Upper lobe of left lung (tissue), 6 donors: ENCODE measurements at regions not wholly inside any gene's neighbourhood (a gene's known extent, or its start where the extent isn't known, plus 50 kb on each side); places are given as distances from the start of the nearest gene placed in this dataset.
"Not testable (repeated sequence)": the region's sequence is repeated elsewhere in the genome, so short reads cannot be mapped to it uniquely, and the experiment has no call there.

Source experiments
- ATAC-seq, 2 donors: fragments of 200-7000 bp; cut with Tn5 transposase; one replicate each; pipeline ENCODE4 v1.9.1; 2022; ENCODE audit warnings: mild to moderate bottlenecking in 2 of 2, moderate library complexity in 2 of 2; ENCODE audit not compliant: low FRiP score in 2 of 2
- DNase-seq, 2 donors: peaks; one replicate each; pipeline ENCODE4 v3.0.0-alpha.2; 2019 to 2020
- H3K27ac ChIP-seq, 4 donors: fragments of 200-600 bp; sonication (generic); one replicate each; pipeline ENCODE4 v1.5.1; 2016 to 2019
- H3K27me3 ChIP-seq, 4 donors: fragments of 200-600 bp; sonication (generic); one replicate each; pipeline ENCODE4 v1.5.1; 2017 to 2019
- H3K36me3 ChIP-seq, 4 donors: fragments of 200-600 bp; sonication (generic); one replicate each; pipeline ENCODE4 v1.5.1; 2016 to 2019
- H3K4me1 ChIP-seq, 4 donors: fragments of 200-600 bp; sonication (generic); one replicate each; pipeline ENCODE4 v1.5.1; 2018 to 2019
- H3K4me3 ChIP-seq, 4 donors: fragments of 200-600 bp; sonication (generic); one replicate each; pipeline ENCODE4 v1.5.1; 2017 to 2019; ENCODE audit warnings: mild to moderate bottlenecking in 2 of 4, moderate library complexity in 1 of 4
- H3K9me3 ChIP-seq, 4 donors: fragments of 200-600 bp; sonication (generic); one replicate each; pipeline ENCODE4 v1.5.1; 2018 to 2019
- EP300 ChIP-seq, 4 donors: sonication (generic); formaldehyde crosslinking; IDR thresholded peaks; one replicate each; pipeline ENCODE4 v1.5.1; 2017; ENCODE audit warnings: antibody characterized with exemption in 4 of 4, control low read depth in 2 of 4
- POLR2A ChIP-seq, 4 donors: fragments of 450-650 bp; IDR thresholded peaks; one replicate each; pipeline ENCODE4 v1.5.1; 2016 to 2017; ENCODE audit warnings: antibody characterized with exemption in 4 of 4, mild to moderate bottlenecking in 2 of 4
- POLR2AphosphoS5 ChIP-seq, 2 donors: sonication (generic); formaldehyde crosslinking; IDR thresholded peaks; one replicate each; pipeline ENCODE4 v1.5.1; 2017; ENCODE audit warnings: antibody characterized with exemption in 2 of 2
- WGBS, 2 donors: methylation state at CpG; one replicate each; pipeline ENCODE4 v1.1.5; 2017 to 2018; 5-methylcytosine and 5-hydroxymethylcytosine counted together
- TF ChIP-seq, protein P1 (sequence below), 6 experiments: fragments of 450-650 bp in 4 of 6; fragments of 200-600 bp in 2 of 6; sonication (generic) in 2 of 6; IDR thresholded peaks; one replicate each; pipeline ENCODE4 v1.5.1; 2016 to 2019; ENCODE audit warnings: antibody characterized with exemption in 6 of 6
- donor health status: DM: no; HTN: no; CAD: no; lungs with moderate emphysema.
- donor health status: DM: no; HTN: yes; CAD: no; lungs with severe emphysema.

DNA sequence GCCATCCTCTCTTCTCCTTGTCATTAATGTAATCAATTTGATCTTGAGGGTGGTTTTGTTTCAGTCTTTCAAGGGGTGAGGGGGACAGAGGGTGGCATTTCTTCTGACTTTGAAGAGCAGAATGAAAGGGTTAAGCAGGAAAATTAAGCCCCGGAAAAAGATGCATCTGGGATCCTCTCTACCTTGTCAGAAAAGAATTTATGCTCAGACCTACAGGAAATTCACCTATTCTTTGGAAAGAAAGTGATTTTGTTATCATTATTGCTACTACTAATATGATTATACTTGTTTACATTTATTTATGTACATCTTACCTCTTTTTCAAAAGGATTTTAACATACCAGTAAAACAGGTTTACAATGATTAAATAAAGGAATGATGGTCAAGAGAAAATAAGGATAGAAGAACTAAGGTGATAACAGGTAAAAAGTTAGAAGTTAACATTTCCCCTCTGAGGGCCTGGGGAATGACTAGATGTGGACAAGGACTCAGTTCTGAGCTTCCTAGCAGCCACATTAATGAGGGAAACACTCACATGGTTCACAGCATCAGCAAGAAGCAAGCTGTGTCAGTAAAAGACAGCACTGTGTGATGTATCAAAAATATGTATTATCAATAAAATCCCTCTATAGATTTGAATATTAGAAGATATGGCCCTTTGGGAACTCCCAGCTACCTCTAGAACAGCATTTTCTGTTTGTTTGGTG lies 151.4 kb downstream of the MYCN start:
- no peak for ATAC-seq
- WGBS, 2 donors: 50 to 53% methylated on average over 1 of the region's 1 CpG

DNA sequence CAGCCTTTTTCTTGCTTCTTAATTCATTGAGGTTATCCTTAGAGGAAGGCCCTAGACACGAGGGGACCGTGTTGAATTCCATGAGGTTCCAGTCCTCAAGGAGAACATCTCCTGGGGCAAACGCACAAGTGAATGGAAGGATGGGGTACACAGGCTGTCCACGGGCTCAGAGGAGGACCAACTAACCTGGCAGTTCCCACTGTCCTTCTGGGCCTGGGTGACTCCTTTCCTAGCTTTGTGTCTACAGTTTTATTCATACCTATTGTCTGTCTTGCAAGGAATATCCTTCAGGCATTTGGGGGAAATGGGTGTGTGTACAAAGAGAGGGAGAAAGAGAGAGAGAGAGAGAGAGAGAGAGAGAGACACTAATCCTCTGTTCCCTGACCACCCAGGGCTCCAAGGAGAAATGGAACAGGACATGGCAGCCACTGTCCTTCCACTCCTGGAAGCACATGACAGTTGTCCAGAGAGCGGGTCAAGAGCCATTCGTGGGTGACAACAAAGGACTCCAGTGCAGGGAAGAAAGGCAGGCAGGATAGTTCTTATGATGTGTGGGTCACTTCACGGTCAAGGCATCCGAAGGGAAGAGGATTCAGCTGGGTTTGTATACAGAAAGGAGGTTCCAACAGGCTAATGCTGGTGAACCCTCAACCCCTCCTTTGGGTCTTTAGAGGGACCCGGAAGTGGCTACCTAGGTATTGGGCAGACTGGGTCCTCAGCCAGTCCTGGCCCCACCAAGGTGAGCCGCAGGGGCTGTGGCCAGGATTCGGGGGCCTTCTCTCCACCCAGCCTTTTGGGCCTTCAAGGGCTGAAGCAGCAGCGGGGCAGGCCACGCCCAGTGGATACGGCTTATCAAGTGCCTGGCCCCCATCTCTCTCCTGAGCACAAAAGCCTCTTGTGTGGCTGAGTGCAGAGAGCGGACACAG lies 150.6 kb downstream of the MYCN start:
- TF ChIP-seq, protein P1, sequence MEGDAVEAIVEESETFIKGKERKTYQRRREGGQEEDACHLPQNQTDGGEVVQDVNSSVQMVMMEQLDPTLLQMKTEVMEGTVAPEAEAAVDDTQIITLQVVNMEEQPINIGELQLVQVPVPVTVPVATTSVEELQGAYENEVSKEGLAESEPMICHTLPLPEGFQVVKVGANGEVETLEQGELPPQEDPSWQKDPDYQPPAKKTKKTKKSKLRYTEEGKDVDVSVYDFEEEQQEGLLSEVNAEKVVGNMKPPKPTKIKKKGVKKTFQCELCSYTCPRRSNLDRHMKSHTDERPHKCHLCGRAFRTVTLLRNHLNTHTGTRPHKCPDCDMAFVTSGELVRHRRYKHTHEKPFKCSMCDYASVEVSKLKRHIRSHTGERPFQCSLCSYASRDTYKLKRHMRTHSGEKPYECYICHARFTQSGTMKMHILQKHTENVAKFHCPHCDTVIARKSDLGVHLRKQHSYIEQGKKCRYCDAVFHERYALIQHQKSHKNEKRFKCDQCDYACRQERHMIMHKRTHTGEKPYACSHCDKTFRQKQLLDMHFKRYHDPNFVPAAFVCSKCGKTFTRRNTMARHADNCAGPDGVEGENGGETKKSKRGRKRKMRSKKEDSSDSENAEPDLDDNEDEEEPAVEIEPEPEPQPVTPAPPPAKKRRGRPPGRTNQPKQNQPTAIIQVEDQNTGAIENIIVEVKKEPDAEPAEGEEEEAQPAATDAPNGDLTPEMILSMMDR (IDR thresholded peaks at IDR 0.05): no peak
- no peak for TF ChIP-seq POLR2AphosphoS5 (IDR thresholded peaks at IDR 0.05)
- TF ChIP-seq EP300 (IDR thresholded peaks at IDR 0.05): no peak
- no peak for TF ChIP-seq POLR2A (IDR thresholded peaks at IDR 0.05)
- WGBS, 2 donors: 84 to 88% methylated on average over 12 to 14 of the region's 15 CpGs
- H3K27ac ChIP-seq: no peak overlapping the region

More for the DNA sequence above, 151.4 kb downstream of the MYCN start:
- no peak for DNase-seq
- Histone ChIP-seq H3K4me1 (no peaks in the 10 kb centered on the region), H3K27ac (no peak overlapping the region), H3K36me3 (no peaks in the 10 kb centered on the region), H3K4me3 (no peak overlapping the region), H3K27me3 (no peaks in the 10 kb centered on the region), H3K9me3 (no peaks in the 10 kb centered on the region)
- TF ChIP-seq, protein P1 (IDR thresholded peaks at IDR 0.05): no peak
- TF ChIP-seq EP300 (IDR thresholded peaks at IDR 0.05) (no peak), POLR2AphosphoS5 (IDR thresholded peaks at IDR 0.05) (no peak), POLR2A (IDR thresholded peaks at IDR 0.05) (no peak)

DNA sequence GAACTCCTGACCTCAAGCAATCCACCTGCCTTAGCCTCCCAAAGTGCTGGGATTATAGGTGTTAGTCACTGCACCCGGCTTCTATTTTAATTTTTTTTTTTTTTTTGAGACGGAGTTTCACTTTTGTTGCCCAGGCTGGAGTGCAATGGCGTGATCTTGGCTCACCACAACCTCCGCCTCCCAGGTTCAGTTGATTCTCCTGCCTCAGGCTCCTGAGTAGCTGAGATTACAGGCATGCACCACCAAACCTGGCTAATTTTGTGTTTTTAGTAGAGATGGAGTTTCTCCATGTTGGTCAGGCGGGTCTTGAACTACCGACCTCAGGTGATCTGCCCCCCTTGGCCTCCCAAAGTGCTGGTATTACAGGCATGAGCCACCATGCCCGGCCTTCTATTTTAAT lies 149.1 kb downstream of the MYCN start:
- not testable (repeated sequence) for ATAC-seq, H3K4me1 ChIP-seq, DNase-seq, H3K9me3 ChIP-seq, H3K4me3 ChIP-seq, H3K27ac ChIP-seq, H3K36me3 ChIP-seq, H3K27me3 ChIP-seq
- WGBS, 2 donors: 81 to 95% methylated on average over 7 of the region's 7 CpGs

More for the DNA sequence above, 150.6 kb downstream of the MYCN start:
- Histone ChIP-seq H3K27me3 (no peaks in the 10 kb centered on the region), H3K4me1 (no peaks in the 10 kb centered on the region), H3K36me3 (no peaks in the 10 kb centered on the region), H3K4me3 (no peak overlapping the region), H3K9me3 (no peaks in the 10 kb centered on the region)
- ATAC-seq: peak in 1 of 2 donors; percentile 16
- DNase-seq: peak in 1 of 2 donors; percentile 37

DNA sequence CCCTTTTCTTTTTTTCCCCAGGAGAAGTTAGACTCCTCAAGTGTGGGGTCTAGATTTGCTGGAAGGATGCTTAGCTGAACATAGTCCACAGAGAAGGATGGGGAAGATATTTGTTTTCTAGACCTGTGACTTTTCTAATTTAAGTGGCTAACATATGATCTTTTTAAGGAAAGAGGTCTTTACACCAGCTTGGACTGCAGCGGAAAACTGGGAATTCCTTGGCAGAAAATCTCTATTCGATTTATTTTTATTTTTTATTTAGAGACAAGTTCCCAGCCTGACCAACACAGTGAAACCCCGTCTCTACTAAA lies 148.4 kb downstream of the MYCN start:
- H3K36me3 ChIP-seq: no peaks in the 10 kb centered on the region
- DNase-seq (no peak), ATAC-seq (no peak)
- 63 to 75% methylated on average over 3 of the region's 3 CpGs for WGBS, 2 donors
- H3K4me1 ChIP-seq: no peaks in the 10 kb centered on the region
- no peaks in the 10 kb centered on the region for H3K9me3 ChIP-seq
- no peaks in the 10 kb centered on the region for H3K27me3 ChIP-seq
- no peak overlapping the region for H3K4me3 ChIP-seq
- no peak overlapping the region for H3K27ac ChIP-seq
- TF ChIP-seq EP300 (IDR thresholded peaks at IDR 0.05) (no peak), POLR2A (IDR thresholded peaks at IDR 0.05) (no peak), POLR2AphosphoS5 (IDR thresholded peaks at IDR 0.05) (no peak)
- TF ChIP-seq, protein P1 (IDR thresholded peaks at IDR 0.05): no peak

DNA sequence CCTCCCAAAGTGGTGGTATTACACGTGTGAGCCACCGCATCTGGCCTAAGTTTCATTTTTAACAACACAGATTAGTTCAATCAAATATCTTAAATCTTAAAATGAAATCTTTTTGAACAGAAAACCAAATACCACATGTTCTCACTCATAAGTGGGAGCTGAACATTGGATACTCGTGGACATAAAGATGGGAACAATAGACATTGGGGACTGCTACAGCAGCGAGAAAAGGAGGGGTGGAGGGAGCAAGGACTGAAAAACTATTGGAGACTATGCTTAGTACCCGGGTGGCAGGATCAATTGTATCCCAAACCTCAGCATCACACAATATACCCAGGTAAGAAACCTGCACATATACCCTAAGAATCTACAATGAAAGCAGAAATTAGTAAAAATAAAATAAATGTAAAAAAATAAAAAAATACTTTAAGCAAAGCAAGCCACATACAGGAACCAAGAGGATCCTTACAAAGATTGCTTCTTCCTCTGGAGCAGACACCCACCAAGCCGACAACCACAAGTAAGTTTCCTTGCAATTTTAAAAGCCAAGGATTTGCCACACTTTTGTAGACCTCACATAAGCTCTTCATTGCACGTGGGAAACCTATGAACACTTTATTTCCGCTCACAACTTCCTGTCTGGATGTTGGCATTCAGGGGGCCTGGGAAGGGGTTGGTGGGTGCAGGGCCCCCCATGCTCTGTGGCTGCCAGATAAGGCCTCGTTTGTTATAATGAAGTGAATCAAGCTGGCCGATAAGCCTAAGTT lies 147.9 kb downstream of the MYCN start:
- DNase-seq: no peak
- Histone ChIP-seq H3K27me3 (no peaks in the 10 kb centered on the region), H3K9me3 (no peaks in the 10 kb centered on the region), H3K4me3 (no peak overlapping the region), H3K4me1 (no peaks in the 10 kb centered on the region), H3K36me3 (no peaks in the 10 kb centered on the region), H3K27ac (no peak overlapping the region)
- WGBS, 2 donors: 66 to 70% methylated on average over 9 to 10 of the region's 10 CpGs
- no peak for ATAC-seq
- TF ChIP-seq POLR2A (IDR thresholded peaks at IDR 0.05) (no peak), POLR2AphosphoS5 (IDR thresholded peaks at IDR 0.05) (no peak), EP300 (IDR thresholded peaks at IDR 0.05) (no peak)
- TF ChIP-seq, protein P1 (IDR thresholded peaks at IDR 0.05): no peak

DNA sequence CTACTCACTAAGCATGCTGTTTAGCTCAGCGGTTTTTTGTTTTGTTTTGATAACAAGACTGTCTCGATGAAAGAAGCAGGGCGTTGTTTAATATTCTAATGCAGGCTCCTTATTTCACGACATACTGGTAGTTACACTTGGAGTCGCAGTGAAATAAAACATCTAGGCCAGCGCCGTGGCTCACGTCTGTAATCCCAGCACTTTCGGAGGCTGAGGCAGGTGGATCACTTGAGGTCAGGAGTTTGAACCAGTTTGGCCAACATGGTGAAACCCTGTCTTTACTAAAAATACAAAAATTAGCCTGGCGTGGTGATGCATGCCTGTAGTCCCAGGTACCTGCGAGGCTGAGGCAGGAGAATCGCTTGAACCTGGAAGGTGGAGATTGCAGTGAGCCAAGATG lies 145.8 kb downstream of the MYCN start:
- not testable (repeated sequence) for H3K36me3 ChIP-seq, ATAC-seq, DNase-seq, H3K4me1 ChIP-seq, H3K27ac ChIP-seq, H3K4me3 ChIP-seq, H3K9me3 ChIP-seq, H3K27me3 ChIP-seq
- 86 to 92% methylated on average over 12 of the region's 12 CpGs for WGBS, 2 donors
